ENCODE measurements at regions not wholly inside any gene's neighbourhood (a gene's known extent, or its start where the extent isn't known, plus 50 kb on each side); places are given as distances from the start of the nearest gene placed in this dataset.

DNA sequence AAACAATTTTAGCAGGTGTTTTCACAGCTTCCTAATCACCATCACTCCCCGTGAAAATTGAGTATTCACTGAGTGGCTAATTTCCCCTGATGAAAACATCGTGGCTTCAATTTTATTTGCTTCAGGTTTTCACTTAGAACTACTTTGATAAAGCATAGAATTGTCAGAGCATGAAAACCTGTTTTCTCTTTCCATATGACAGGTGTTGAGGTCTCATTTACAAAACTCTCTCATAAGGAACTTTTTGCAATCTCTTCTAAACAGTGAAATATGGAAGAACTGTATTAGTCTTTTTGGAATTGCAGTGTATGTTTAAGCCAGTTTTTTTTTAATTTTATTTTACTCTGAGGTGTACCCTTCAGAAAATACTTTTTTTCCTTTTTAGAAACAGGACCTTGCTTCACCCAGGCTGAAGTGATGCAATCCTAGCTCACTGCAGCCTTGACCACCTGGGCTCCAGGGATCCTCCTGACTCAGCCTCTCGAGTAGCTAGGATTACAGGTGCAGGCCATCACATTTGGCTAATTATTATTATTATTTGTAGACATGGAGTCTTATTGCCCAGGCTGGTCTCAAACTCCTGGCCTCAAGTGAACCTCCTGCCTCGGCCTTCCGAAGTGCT is 111.2 kb upstream of the RAPGEF2 start:
- Mint-ChIP-seq H3K36me3 (ENCODE audit: unreplicated experiment) (peaks cover 2% of the 10 kb centered on the region), H3K4me1 (ENCODE audit: unreplicated experiment) (peaks cover 9% of the 10 kb centered on the region), H3K9me3 (ENCODE audit: unreplicated experiment) (peaks cover 7% of the 10 kb centered on the region), H3K27ac (ENCODE audit: unreplicated experiment) (no peak overlapping the region), H3K27me3 (ENCODE audit: unreplicated experiment) (peaks cover 11% of the 10 kb centered on the region), H3K4me3 (ENCODE audit: unreplicated experiment) (no peak overlapping the region)
- no peak for DNase-seq (ENCODE audit: extremely low spot score, unreplicated experiment)
- no peak for TF ChIP-seq CTCF (IDR thresholded peaks at IDR 0.05)

DNA sequence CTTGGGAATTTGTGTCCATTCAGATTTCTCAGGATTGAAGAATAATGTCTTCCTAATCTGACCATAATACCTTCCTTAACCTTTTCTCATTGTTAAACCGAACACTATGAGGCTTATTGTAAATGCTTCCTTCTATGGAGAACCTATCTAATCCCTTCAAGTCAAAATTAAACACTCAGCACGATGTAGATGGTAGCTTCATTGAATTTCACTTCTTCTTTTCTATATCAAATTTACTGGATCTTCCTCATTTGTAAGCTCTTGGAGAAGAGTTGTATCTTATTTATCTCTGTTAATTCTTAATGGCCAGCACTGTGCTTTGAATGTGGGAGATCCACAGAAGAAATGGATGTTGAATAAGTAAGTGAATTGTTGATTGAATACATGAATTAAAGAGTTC is 109.0 kb upstream of the RAPGEF2 start:
- Mint-ChIP-seq H3K4me1 (ENCODE audit: unreplicated experiment) (peaks cover 14% of the 10 kb centered on the region), H3K36me3 (ENCODE audit: unreplicated experiment) (peaks cover 2% of the 10 kb centered on the region), H3K4me3 (ENCODE audit: unreplicated experiment) (no peak overlapping the region), H3K27ac (ENCODE audit: unreplicated experiment) (no peak overlapping the region), H3K9me3 (ENCODE audit: unreplicated experiment) (peaks cover 4% of the 10 kb centered on the region), H3K27me3 (ENCODE audit: unreplicated experiment) (peaks cover 11% of the 10 kb centered on the region)
- no peak for TF ChIP-seq CTCF (IDR thresholded peaks at IDR 0.05)
- no peak for DNase-seq (ENCODE audit: extremely low spot score, unreplicated experiment)

DNA sequence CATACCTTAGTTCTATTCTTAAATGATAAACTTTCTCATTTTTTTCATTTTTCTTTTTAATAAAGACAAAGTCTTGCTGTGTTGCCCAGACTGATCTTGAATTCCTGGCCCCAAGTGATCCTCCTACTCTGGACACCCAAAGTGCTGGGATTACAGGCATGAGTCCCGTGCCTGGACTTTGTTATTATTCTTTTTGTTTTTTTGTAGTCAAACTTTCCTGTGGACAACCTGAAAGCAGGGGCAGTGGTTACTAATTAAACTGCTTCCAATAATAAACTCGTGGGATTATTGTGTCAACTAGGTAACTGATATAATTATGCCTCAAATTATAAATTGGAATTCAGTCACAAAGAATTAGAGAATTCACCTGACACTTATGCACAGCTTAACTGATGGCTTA is 107.8 kb upstream of the RAPGEF2 start:
- Mint-ChIP-seq H3K36me3 (ENCODE audit: unreplicated experiment) (no peaks in the 10 kb centered on the region), H3K27me3 (ENCODE audit: unreplicated experiment) (peaks cover 11% of the 10 kb centered on the region), H3K9me3 (ENCODE audit: unreplicated experiment) (no peaks in the 10 kb centered on the region), H3K4me3 (ENCODE audit: unreplicated experiment) (no peak overlapping the region), H3K4me1 (ENCODE audit: unreplicated experiment) (peaks cover 14% of the 10 kb centered on the region), H3K27ac (ENCODE audit: unreplicated experiment) (no peak overlapping the region)
- TF ChIP-seq CTCF (IDR thresholded peaks at IDR 0.05) = no peak
- no peak for DNase-seq (ENCODE audit: extremely low spot score, unreplicated experiment)

- no peak overlapping the region for H3K27ac Mint-ChIP-seq (ENCODE audit: unreplicated experiment)
- H3K4me1 Mint-ChIP-seq (ENCODE audit: unreplicated experiment) = peaks cover 14% of the 10 kb centered on the region
- no peak for DNase-seq (ENCODE audit: extremely low spot score, unreplicated experiment)
- TF ChIP-seq CTCF (IDR thresholded peaks at IDR 0.05) = no peak
- H3K36me3 Mint-ChIP-seq (ENCODE audit: unreplicated experiment) = no peaks in the 10 kb centered on the region
- H3K4me3 Mint-ChIP-seq (ENCODE audit: unreplicated experiment) = no peak overlapping the region
- peaks cover 11% of the 10 kb centered on the region for H3K27me3 Mint-ChIP-seq (ENCODE audit: unreplicated experiment)
- no peaks in the 10 kb centered on the region for H3K9me3 Mint-ChIP-seq (ENCODE audit: unreplicated experiment)
Observed at GRCh38 chr4:158995965-158996364, 106.9 kb upstream of the RAPGEF2 start.

GRCh38 chr4:158996669-158997074 is 106.2 kb upstream of the RAPGEF2 start:
- DNase-seq (ENCODE audit: extremely low spot score, unreplicated experiment) = no peak
- Mint-ChIP-seq H3K27me3 (ENCODE audit: unreplicated experiment) (peaks cover 8% of the 10 kb centered on the region), H3K36me3 (ENCODE audit: unreplicated experiment) (no peaks in the 10 kb centered on the region), H3K9me3 (ENCODE audit: unreplicated experiment) (peaks cover 4% of the 10 kb centered on the region), H3K4me3 (ENCODE audit: unreplicated experiment) (no peak overlapping the region), H3K27ac (ENCODE audit: unreplicated experiment) (peak overlapping the region; percentile 80), H3K4me1 (ENCODE audit: unreplicated experiment) (peaks cover 14% of the 10 kb centered on the region)
- no peak for TF ChIP-seq CTCF (IDR thresholded peaks at IDR 0.05)

All from osteocyte (in vitro differentiated cells).